IMR-90 (cell line): ENCODE measurements at regions not wholly inside any gene's neighbourhood (a gene's known extent, or its start where the extent isn't known, plus 50 kb on each side); places are given as distances from the start of the nearest gene placed in this dataset.

Experiments used
- ATAC-seq: fragments of 200-7000 bp; cut with Tn5 transposase; 2 replicates; pipeline ENCODE4 v1.9.1; 2020; ENCODE audit warnings: low read depth, mild to moderate bottlenecking, moderate library complexity
- BruUV-seq: library from RNA; stranded (reverse); fragments of 400-500 nt; replicated peaks from 2 replicates; lab custom pipeline; 2021; lab: Mats Ljungman, UMichigan
- CTCF ChIA-PET: fragments of 300-600 bp; formaldehyde crosslinking; extraction: SDS; loops from one replicate; lab custom pipeline; 2021; ENCODE audit warnings: antibody characterized with exemption; lab: Yijun Ruan, JAX
- POLR2A ChIA-PET: fragments of 300-600 bp; sonication (Branson Sonifier 250); formaldehyde crosslinking; loops from one replicate; lab custom pipeline; 2022; ENCODE audit warnings: antibody characterized with exemption; ENCODE audit not compliant: unreplicated experiment; lab: Charles Lee
- DNase-seq: peaks from one replicate; pipeline ENCODE4 v3.0.0; 2013
- H2AFZ ChIP-seq: replicated peaks from 2 replicates; pipeline ENCODE3; 2013; ENCODE audit warnings: low read length, mild to moderate bottlenecking; ENCODE audit not compliant: poor library complexity
- H2AK5ac ChIP-seq: 2 replicates; pipeline ENCODE4 v1.6.1; 2013; ENCODE audit warnings: low read depth, low read length, inconsistent platforms
- H2AK9ac ChIP-seq: replicated peaks from 2 replicates; pipeline ENCODE3; 2013; ENCODE audit warnings: mild to moderate bottlenecking, low read depth, low read length, moderate library complexity; ENCODE audit not compliant: poor library complexity
- H2BK120ac ChIP-seq: 2 replicates; pipeline ENCODE4 v1.6.1; 2013; ENCODE audit warnings: low read depth, low read length, inconsistent platforms
- H2BK15ac ChIP-seq: 3 replicates; pipeline ENCODE4 v1.6.1; 2013; ENCODE audit warnings: low read depth, low read length, inconsistent platforms
- H2BK20ac ChIP-seq: 2 replicates; pipeline ENCODE4 v1.6.1; 2013; ENCODE audit warnings: low read depth, mild to moderate bottlenecking, inconsistent platforms, low read length, moderate library complexity
- H2BK5ac ChIP-seq: 2 replicates; pipeline ENCODE4 v1.6.1; 2013; ENCODE audit warnings: mild to moderate bottlenecking, low read depth, low read length, inconsistent platforms; ENCODE audit not compliant: poor library complexity, severe bottlenecking
- H3K14ac ChIP-seq: replicated peaks from 2 replicates; pipeline ENCODE4 v1.6.1; 2013; ENCODE audit warnings: low read depth, low read length, inconsistent platforms
- H3K18ac ChIP-seq: 2 replicates; pipeline ENCODE4 v1.6.1; 2013; ENCODE audit warnings: low read depth, low read length, control low read depth
- H3K23ac ChIP-seq: 2 replicates; pipeline ENCODE4 v1.6.1; 2013; ENCODE audit warnings: low read depth, low read length, inconsistent platforms
- H3K27ac ChIP-seq: 2 replicates; pipeline ENCODE4 v1.5.1; 2013; ENCODE audit warnings: mild to moderate bottlenecking, control low read depth, low read length; ENCODE audit not compliant: insufficient read depth
- H3K27me3 ChIP-seq: 2 replicates; pipeline ENCODE4 v1.6.1; 2013; ENCODE audit warnings: low read length; ENCODE audit not compliant: control insufficient read depth, insufficient read depth
- H3K36me3 ChIP-seq: 2 replicates; pipeline ENCODE4 v1.6.1; 2013; ENCODE audit warnings: low read length, mixed read lengths; ENCODE audit not compliant: control insufficient read depth, insufficient read depth
- H3K4ac ChIP-seq: 2 replicates; pipeline ENCODE4 v1.6.1; 2013; ENCODE audit warnings: low read depth, low read length, inconsistent platforms
- H3K4me1 ChIP-seq: 2 replicates; pipeline ENCODE4 v1.6.1; 2013; ENCODE audit warnings: low read length, mixed read lengths; ENCODE audit not compliant: control insufficient read depth, insufficient read depth
- H3K4me2 ChIP-seq: 2 replicates; pipeline ENCODE4 v1.6.1; 2013; ENCODE audit warnings: low read depth, mild to moderate bottlenecking, control low read depth, low read length, moderate library complexity
- H3K4me3 ChIP-seq: 2 replicates; pipeline ENCODE4 v1.5.1; 2013; ENCODE audit warnings: low read depth, mild to moderate bottlenecking, control low read depth, low read length, moderate library complexity; ENCODE audit not compliant: insufficient read depth
- H3K56ac ChIP-seq: 2 replicates; pipeline ENCODE4 v1.6.1; 2013; ENCODE audit warnings: low read length, inconsistent platforms; ENCODE audit not compliant: insufficient read depth; ENCODE audit errors: extremely low read depth
- H3K79me1 ChIP-seq, 2 experiments: 2 replicates each; pipeline ENCODE4 v1.6.1; 2013; ENCODE audit warnings: low read length in 2 of 2, inconsistent platforms in 1 of 2, low read depth in 1 of 2
- H3K9ac ChIP-seq: 2 replicates; pipeline ENCODE4 v1.6.1; 2013; ENCODE audit warnings: low read depth, low read length, control low read depth
- H3K9me1 ChIP-seq: 2 replicates; pipeline ENCODE4 v1.6.1; 2013; ENCODE audit warnings: low read length, inconsistent platforms; ENCODE audit not compliant: insufficient read depth
- H3K9me3 ChIP-seq: 2 replicates; pipeline ENCODE4 v1.6.1; 2013; ENCODE audit warnings: low read length; ENCODE audit not compliant: control insufficient read depth, insufficient read depth
- H4K20me1 ChIP-seq: 2 replicates; pipeline ENCODE4 v1.6.1; 2013; ENCODE audit warnings: low read length, inconsistent platforms; ENCODE audit not compliant: insufficient read depth
- H4K5ac ChIP-seq: 2 replicates; pipeline ENCODE4 v1.6.1; 2013; ENCODE audit warnings: mild to moderate bottlenecking, low read depth, low read length, control low read depth
- H4K8ac ChIP-seq, 2 experiments: 2 replicates each; pipeline ENCODE4 v1.6.1; 2013; ENCODE audit warnings: low read depth in 2 of 2, low read length in 2 of 2, control low read depth in 1 of 2, inconsistent platforms in 1 of 2
- H4K91ac ChIP-seq: 2 replicates; pipeline ENCODE4 v1.6.1; 2013; ENCODE audit warnings: low read depth, low read length, inconsistent platforms; ENCODE audit not compliant: insufficient read depth
- BHLHE40 ChIP-seq: fragments of 150-350 bp; IDR thresholded peaks from 2 replicates; pipeline ENCODE4 v1.6.1; 2016; ENCODE audit warnings: mild to moderate bottlenecking, low read depth, low read length
- CEBPB ChIP-seq: IDR thresholded peaks from 2 replicates; pipeline ENCODE4 v1.6.1; 2012; ENCODE audit warnings: low read depth, low read length, improper control_type of control experiment
- FOS ChIP-seq: fragments of 150-350 bp; IDR thresholded peaks from 2 replicates; pipeline ENCODE4 v1.6.1; 2016; ENCODE audit warnings: low read depth, low read length
- MAZ ChIP-seq: IDR thresholded peaks from 2 replicates; pipeline ENCODE4 v1.6.1; 2012; ENCODE audit warnings: low read depth, mild to moderate bottlenecking, low read length, improper control_type of control experiment, moderate library complexity, borderline replicate concordance
- RAD21 ChIP-seq: IDR thresholded peaks from 2 replicates; pipeline ENCODE4 v1.6.1; 2012; ENCODE audit warnings: low read length, improper control_type of control experiment
- RCOR1 ChIP-seq: IDR thresholded peaks from 2 replicates; pipeline ENCODE4 v1.6.1; 2012; ENCODE audit warnings: mild to moderate bottlenecking, low read length, improper control_type of control experiment; ENCODE audit not compliant: insufficient replicate concordance
- SMC3 ChIP-seq: fragments of 150-350 bp; IDR thresholded peaks from 2 replicates; pipeline ENCODE4 v1.6.1; 2016; ENCODE audit warnings: low read depth, mild to moderate bottlenecking, antibody characterized with exemption, low read length, moderate library complexity
- WGBS, 2 experiments: methylation state at CpG; one replicate each; pipeline versions ENCODE4 v1.1.5 to v1.1.7; 2013; ENCODE audit warnings: missing lambda C conversion rate in 2 of 2; ENCODE audit not compliant: insufficient read length in 1 of 2; ENCODE audit errors: extremely low coverage in 2 of 2; 5-methylcytosine and 5-hydroxymethylcytosine counted together
- dilution Hi-C: fragments of 300-500 bp; cut with HindIII; formaldehyde crosslinking; loops from one replicate; pipeline ENCODE4 v1.14.3; 2018; ENCODE audit warnings: low sequenced_read_pairs; ENCODE audit not compliant: unreplicated experiment
- in situ Hi-C: fragments of 300-500 bp; cut with MboI; formaldehyde crosslinking; loops from 3 replicates; pipeline ENCODE4 v1.14.3; 2019; ENCODE audit warnings: low sequenced_read_pairs, inconsistent platforms, mixed read lengths
- intact Hi-C: fragments of 100-400 bp; cut with micrococcal nuclease; formaldehyde crosslinking; loops from 2 replicates; pipeline ENCODE4 v1.10.0; 2022
- TF ChIP-seq, protein P1 (sequence below): conservative IDR thresholded peaks from 2 replicates; pipeline ENCODE4 v1.5.1; 2012; ENCODE audit warnings: mild to moderate bottlenecking, low read depth, low read length, improper control_type of control experiment

- H3K27me3 ChIP-seq, result no peaks in the 10 kb centered on the region
- no peak overlapping the region for H3K18ac ChIP-seq
- TF ChIP-seq RAD21, result peak; percentile 12
- TF ChIP-seq SMC3, result peak; percentile 19; the same call in 1 of the 2 replicates
- TF ChIP-seq RCOR1, result peak; percentile 97
- TF ChIP-seq FOS, result peak; percentile 73
- no peak for TF ChIP-seq MAZ
- TF ChIP-seq, protein P1, sequence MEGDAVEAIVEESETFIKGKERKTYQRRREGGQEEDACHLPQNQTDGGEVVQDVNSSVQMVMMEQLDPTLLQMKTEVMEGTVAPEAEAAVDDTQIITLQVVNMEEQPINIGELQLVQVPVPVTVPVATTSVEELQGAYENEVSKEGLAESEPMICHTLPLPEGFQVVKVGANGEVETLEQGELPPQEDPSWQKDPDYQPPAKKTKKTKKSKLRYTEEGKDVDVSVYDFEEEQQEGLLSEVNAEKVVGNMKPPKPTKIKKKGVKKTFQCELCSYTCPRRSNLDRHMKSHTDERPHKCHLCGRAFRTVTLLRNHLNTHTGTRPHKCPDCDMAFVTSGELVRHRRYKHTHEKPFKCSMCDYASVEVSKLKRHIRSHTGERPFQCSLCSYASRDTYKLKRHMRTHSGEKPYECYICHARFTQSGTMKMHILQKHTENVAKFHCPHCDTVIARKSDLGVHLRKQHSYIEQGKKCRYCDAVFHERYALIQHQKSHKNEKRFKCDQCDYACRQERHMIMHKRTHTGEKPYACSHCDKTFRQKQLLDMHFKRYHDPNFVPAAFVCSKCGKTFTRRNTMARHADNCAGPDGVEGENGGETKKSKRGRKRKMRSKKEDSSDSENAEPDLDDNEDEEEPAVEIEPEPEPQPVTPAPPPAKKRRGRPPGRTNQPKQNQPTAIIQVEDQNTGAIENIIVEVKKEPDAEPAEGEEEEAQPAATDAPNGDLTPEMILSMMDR, result no peak
- TF ChIP-seq CEBPB, result peak; percentile 98
- peak; percentile 87 for TF ChIP-seq BHLHE40
- H3K4me1 ChIP-seq, result peaks cover 7% of the 10 kb centered on the region
- no peak overlapping the region for H2AK5ac ChIP-seq
- no peak overlapping the region for H2AFZ ChIP-seq
- DNase-seq, result peak; percentile 100
- H2BK20ac ChIP-seq, result no peak overlapping the region
- no peaks in the 10 kb centered on the region for H3K9me3 ChIP-seq
- H3K4me2 ChIP-seq, result no peak overlapping the region
- no peak overlapping the region; a peak in 1 of 4 replicates for H4K8ac ChIP-seq
- no peak overlapping the region for H3K9ac ChIP-seq
- H4K5ac ChIP-seq, result no peak overlapping the region
- no peak overlapping the region for H2AK9ac ChIP-seq
- no peak overlapping the region for H4K91ac ChIP-seq
- peak overlapping the region; percentile 59; the same call in 1 of the 2 replicates for H3K27ac ChIP-seq
- intact Hi-C loops, result loop anchor here (1.0 to 10.0 kb wide), 4 partner anchors 95 to 631 kb away; no protein-coding TSS in a partner anchor
- H3K56ac ChIP-seq, result no peak overlapping the region
- H3K4me3 ChIP-seq, result no peak overlapping the region
- H3K4ac ChIP-seq, result no peak overlapping the region
- ATAC-seq, result peak; percentile 91
- BruUV-seq, result no TSS peak
- no peak overlapping the region for H3K23ac ChIP-seq
- no CpG with 5 or more reads among the region's 8 CpGs for WGBS, 2 experiments
- H4K20me1 ChIP-seq, result no peaks in the 10 kb centered on the region
- no peak overlapping the region for H2BK15ac ChIP-seq
- dilution Hi-C loops, result no loop called here
- peak overlapping the region; percentile 93 for H2BK5ac ChIP-seq
- no peaks in the 10 kb centered on the region for H3K36me3 ChIP-seq
- in situ Hi-C loops, result loop anchor here (25.0 kb wide), 1 partner anchor 630 kb away; no protein-coding TSS in a partner anchor
- H3K79me1 ChIP-seq, result no peaks in the 10 kb centered on the region
- peaks cover 5% of the 10 kb centered on the region for H3K9me1 ChIP-seq
- ChIA-PET CTCF (no interaction called here), POLR2A (interaction anchor here (0.6 kb wide), 1 partner anchor 1156 kb away, joined by 8 read pairs; no protein-coding TSS in a partner anchor)
- H2BK120ac ChIP-seq, result peak overlapping the region; percentile 41; the same call in 1 of the 2 replicates
- H3K14ac ChIP-seq, result no peak overlapping the region
Observed at GRCh38 chr6:14841901-14842421, 403.9 kb upstream of the JARID2 start.
